DMS79 treated with DMSO at 0.1 percent for 48 hours (cell line): ENCODE measurements at regions not wholly inside any gene's neighbourhood (a gene's known extent, or its start where the extent isn't known, plus 50 kb on each side); places are given as distances from the start of the nearest gene placed in this dataset.
"Not testable (repeated sequence)": the region's sequence is repeated elsewhere in the genome, so short reads cannot be mapped to it uniquely, and the experiment has no call there.

Experiments used
- DNase-seq: peaks from one replicate; lab custom pipeline; 2025; lab: John Stamatoyannopoulos, UW

DNA sequence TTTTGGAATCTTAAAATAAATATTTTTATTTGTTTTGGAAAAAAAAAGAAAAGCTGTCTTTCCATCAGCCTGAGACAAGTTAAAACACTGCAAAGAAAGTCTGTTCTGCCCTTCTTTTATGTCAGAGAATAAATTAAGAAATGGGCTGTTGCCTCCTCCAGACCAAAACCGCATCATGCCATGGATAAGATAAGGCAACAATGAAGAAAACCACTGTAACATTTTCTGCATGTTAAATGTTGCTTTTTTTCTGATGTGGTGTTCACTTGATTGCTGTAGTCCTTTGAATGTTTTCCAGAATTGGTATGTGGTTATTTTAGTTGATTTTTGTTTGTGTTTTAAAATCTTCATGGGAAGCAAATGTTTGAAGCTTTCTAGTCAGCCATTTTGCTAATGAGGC, 319.2 kb upstream of the CNTN5 start:
- no peak for DNase-seq

DNA sequence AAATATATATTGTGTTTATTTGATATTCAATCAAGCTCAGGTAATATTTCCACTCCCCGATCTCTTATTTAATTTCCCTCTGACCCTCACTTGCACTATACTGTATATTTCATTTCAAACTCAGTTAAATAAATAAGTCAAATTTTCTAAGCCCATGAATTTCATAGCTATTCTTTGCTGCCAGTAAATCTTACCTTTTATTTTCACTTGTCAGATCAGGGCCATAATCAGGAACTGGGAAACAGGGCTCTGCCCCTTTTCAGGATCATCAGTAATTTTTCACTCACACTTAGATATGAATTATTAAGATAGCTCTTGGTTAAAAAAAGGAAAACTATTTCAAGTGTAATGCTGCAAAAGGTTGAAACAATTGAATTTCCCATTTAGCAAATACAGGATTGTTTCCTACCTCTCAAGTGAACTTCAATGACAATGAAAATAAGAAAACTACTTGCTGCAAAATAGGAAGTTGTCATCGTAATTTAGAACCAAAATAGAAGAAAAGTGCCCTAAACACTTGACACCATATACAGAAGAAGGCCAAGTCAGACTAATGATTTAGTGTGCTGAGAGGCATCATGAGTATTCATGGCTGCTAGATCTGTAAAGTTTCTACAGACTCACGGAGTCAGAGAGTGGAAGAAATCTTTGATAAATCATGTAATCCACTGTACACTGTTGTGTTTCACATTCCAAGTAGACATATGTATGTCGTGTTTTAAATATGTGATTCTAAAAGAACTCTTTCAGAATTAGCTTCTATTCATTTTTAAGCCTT, 316.8 kb upstream of the CNTN5 start:
- no peak for DNase-seq

DNA sequence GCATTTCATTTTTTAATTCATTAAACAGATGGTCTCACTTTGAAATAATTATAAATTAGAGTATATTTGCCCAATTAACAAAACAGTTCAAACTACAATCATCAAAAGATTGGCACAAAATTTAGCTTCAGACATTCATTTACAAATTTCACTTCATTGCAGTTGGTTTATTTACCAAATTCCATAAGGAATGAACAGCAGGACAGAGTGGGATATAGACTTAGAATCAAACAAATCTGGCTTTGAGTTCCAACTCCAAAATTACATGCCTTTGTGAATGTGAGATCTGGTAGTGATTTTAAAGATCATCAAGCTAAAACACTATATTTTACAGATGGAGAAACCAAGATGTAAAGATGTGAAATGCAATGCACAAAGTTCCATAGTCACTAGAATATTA, 310.7 kb upstream of the CNTN5 start:
- DNase-seq, result no peak

DNA sequence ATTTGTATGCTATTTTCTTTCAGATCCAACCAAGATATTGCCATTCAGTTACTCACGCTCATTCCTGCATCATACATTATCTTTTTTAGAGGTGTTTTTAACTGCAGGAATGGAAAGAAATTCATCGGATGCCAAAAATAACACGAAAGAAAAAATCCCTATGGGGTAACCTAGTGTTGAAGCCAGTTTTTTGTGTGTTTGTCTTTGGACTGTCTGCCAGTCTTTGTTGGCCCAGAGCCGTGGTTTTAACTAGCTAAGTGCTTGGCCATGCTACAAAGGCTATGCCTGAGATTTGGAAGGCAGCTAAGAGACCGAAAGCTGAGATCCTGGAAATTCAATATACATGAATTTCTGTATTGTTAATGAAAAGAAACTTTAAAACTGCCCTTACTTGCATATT, 309.8 kb upstream of the CNTN5 start:
- no peak for DNase-seq

DNA sequence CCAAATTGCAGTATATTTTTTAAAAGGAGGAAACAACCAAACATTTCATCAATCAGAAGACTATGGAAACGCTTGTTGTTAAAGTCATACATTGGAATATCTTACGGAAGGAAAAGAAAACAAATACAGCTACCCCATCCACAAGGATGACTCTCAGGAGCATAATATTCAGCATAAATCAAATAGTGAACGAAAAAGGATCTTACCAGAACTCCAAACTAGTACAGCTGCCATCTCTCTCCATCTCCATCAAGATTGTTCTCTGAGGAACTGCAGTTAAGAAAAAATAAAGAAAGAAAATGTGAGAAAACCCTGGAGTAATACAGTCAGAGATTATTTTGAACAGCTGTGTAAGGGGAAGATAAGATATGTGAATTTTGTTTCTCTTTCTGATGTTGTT, 299.8 kb upstream of the CNTN5 start:
- no peak for DNase-seq

DNA sequence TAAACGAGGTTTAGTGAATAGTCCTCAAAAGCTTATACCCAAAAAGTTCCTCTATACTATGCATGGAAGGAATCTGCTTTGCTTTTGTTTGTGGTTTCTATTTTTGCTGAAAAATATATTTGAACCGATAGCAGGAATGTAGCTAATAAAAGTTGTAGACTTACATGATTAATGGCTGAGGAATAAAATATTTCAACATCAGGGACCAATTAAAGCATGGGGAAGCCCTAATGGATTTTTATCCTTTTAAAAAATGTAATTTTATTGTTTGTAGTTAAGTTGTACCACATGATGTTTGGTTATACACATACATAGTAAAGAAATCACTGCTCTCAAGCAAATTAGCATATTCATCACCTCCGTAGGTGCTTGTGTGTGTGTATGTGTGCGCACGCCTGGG, 295.3 kb upstream of the CNTN5 start:
- no peak for DNase-seq

DNA sequence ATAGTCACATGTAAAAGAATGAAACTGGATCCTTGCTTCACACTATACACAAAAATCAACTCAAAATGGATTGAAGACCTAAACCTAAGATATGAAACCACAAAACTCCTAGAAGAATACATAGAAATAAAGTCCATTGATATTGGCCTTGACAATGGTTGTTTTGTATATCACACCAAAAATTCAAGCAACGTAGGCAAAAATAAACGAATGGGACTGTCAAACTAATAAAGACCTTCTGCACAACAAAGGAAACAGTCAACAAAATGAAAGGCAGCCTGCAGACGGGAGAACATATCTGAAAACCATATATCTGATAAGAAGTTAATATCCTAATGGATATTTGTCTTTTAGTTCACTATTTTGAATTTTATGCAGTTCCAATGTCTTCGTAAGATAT, 292.3 kb upstream of the CNTN5 start:
- DNase-seq, result no peak

DNA sequence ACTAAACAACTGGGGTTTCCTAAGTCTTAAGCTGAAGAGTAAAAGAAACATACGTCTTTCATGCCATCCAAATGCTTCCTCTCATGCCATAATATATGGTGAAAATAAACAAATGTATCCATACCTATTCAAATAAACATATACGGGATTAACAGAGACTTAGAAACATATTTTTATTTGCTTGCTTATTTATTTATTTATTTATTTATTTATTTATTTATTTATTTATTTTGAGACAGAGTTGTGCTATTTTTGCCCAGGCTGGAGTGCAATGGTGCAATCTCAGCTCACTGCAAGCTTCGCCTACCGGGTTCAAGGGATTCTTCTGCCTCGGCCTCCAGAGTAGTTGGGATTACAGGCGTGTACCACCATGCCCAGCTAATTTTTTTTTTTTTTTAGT, 291.6 kb upstream of the CNTN5 start:
- DNase-seq, result no peak

DNA sequence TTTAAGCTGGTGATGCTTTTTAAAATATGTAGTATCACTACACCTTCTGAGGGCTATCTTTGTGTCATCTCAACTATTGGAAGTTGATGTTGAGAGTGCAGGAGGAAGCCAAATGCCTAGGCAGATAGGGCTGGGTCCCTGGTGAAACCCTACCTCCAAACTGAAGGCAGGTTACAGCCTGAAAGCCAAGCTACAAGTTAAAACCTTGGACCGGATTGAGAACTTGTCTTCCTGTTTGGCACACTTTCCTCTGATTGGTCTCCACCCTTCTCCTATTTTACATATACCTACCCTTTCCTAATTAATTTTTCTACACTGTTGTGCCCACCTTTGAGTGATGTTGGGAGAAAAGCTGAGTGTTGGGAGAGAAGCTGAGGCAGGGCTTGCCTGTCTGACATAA, 287.8 kb upstream of the CNTN5 start:
- DNase-seq, result no peak

DNA sequence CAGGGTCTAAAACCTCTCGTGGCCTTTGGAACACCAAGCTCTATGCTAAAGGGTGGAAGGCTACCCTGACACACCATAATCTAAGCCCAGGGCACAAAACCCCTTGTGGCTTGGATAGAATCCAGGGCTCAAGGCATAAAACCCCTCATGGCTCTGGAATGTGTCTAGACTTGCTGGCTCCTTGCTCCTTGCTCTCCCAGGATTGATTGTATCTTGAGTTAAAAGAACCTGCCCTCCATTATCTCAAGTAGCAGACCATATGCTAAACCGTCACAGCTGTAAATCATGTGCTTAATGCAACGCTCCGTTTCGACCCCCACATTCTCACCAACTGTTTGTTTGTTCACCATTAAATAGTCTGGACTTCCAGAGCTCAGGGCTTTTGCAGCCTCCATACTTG, 287.4 kb upstream of the CNTN5 start:
- DNase-seq, result not testable (repeated sequence)

DNA sequence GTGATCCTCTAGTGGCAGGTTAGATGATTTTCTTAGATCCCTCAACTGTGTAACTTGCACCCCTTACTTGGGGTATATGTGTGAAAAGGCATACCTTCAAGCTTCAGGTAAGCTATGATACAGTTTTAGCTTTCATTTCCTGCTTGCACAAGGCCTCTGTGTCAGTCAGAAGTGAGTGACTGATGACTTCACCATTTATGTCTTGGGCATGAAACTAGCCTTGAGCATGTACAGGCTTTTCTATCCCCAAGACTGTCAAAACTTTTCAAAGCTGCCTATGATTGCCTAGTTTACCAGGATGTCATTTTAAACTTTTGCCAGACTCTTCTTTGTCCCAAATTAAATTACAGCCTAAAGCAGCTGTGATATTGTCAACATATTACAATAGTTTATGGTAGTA, 286.1 kb upstream of the CNTN5 start:
- DNase-seq, result no peak

DNA sequence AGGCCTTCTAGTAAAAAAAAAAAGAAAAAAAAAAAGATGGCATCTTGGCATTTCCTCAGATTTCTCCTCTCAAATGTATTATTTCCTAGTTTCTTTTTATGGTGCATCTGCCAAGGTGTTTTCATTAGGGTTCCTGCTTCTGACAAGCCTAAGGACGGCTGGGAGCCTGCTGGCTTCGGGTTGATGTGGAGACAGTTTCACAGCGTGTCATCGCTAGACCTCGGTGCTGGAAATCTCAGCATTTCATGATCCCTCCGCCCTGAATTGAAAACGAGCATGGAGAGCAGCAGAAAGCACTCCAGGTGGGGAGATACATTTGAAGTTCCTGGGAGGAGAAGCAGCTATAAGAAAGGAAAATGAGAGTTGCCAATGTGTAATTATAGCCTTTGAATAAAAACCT, 283.9 kb upstream of the CNTN5 start:
- DNase-seq, result no peak

DNA sequence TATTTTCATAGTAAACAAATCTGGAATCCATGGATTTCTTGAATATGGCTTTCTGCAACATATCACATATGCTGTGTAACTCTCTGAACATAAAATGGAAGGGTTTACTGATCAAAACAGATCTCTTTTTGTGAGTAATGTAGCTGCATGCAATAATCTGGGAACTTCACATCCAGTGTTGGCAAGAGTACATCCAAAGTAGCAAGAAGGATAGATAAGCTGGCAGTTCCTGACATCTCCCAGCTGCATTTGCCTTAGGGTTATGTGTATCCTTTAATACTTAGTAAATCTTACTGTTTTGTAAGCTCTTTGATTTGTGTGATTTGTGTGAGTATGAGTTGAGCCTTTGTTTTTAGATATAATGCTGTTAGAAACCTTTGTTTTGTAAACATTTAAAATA, 280.4 kb upstream of the CNTN5 start:
- no peak for DNase-seq

DNA sequence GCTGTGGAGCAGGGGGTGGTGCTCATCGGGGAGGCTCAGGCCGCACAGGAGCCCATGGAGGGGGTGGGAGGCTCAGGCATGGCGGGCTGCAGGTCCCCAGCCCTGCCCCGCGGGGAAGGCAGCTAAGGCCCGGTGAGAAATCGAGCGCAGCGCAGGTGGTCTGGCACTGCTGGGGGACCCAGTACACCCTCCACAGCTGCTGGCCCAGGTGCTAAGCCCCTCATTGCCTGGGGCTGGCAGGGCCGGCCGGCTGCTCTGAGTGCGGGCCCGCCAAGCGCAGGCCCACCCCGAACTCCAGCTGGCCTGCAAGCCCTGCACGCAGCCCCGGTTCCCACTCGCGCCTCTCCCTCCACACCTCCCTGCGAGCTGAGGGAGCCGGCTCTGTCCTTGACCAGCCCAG, 257.3 kb upstream of the CNTN5 start:
- DNase-seq, result not testable (repeated sequence)

DNA sequence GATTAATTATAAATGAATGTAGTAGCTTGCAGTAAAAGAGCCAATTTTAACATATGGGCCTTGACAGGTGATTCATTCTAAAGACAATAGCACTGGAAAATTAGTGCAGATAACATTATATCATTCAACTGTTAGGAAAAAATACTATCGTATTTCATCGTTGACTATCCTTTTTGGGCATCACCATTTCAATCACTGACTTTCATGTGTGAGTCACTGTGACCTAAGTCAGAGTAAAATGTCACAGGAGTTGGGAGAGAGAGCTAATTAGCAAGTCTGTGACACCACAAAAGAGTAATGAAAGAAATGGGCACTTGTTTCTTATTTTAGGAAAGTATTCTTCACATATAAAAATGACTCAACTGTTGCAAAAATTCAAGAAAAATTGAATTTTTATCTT, 253.8 kb upstream of the CNTN5 start:
- DNase-seq, result no peak

DNA sequence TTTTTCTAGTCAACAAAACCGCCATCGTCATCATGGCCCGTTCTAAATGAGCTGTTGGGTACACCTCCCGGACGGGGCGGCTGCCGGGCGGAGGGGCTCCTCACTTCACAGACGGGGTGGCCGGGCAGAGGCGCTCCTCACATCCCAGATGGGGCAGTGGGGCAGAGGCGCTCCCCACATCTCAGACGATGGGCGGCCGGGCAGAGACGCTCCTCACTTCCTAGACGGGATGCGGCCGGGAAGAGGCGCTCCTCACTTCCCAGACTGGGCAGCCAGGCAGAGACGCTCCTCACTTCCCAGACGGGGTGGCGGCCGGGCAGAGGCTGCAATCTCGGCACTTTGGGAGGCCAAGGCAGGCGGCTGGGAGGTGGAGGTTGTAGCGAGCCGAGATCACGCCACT, 250.7 kb upstream of the CNTN5 start:
- not testable (repeated sequence) for DNase-seq

DNA sequence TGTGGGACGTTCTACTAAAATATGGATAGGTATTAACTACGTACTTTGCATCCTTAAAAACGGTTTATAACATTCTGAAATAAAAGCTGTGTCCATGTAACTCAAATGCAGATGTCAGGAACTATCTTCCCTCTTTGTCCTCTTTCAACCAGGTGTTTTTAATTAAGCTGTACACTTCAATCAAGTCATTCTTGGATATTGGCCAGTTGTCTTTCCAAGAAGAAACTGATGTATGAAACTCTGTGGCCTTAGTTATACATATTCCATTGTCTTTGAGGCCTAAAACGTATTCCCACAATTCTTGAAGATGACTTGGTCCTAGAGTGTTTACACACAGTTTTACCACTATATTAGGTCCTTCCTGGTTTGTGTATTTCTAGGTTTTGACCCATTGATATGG, 249.0 kb upstream of the CNTN5 start:
- DNase-seq, result no peak

DNA sequence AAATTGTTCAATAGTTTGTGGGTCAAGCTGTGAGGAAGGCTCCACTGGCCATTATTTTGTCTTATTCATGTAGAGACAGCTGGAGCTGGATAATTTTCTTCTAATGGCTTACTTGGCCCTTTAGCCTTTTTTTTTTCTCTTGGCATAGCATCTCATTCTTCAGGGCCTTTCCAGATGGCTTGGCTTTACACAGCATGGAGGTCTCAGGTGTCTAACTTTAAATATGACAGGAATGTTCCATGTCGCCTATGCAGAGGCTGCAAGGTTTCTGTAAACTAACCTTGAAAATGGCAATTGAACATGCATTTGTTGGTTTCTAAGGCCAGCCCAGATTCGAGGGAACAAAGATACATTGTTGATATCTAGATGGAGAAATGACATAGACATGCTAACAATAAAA, 247.9 kb upstream of the CNTN5 start:
- no peak for DNase-seq

DNA sequence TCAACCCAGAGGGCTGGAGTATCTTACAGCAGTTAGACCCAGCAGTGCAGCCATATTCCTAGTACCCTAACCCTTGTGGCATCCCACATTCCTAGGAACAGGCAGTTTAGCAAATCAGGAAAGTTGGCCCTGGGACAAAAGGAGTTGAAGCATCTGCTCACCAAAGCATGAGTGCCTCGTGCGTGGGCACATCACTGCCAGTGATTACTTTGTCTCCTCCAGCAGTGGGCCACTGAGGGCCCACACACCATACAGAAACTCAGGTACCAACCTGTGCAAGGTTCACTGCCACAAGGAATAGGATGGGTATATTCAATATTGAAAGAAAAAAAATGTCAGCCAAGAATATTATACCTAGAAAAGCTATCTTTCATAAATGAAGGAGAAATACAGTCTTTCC, 227.5 kb upstream of the CNTN5 start:
- DNase-seq, result no peak

DNA sequence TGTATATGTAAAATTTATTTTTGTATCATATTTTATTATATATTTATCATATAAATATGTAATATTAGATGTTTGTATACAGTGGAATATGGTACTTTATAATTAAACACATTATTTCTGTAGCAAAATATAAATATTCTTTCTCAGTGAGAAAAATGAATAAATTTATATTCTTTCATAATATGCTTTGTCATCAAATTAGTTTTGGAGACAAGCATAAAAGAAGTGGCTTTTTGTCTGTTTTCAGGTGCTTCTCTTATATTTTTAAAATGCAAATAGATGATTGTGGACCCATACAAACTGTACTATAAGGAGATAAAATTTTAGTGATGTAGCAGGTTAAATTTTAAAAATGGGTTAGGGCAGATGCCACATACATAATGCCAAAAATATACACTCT, 222.4 kb upstream of the CNTN5 start:
- DNase-seq, result no peak

DNA sequence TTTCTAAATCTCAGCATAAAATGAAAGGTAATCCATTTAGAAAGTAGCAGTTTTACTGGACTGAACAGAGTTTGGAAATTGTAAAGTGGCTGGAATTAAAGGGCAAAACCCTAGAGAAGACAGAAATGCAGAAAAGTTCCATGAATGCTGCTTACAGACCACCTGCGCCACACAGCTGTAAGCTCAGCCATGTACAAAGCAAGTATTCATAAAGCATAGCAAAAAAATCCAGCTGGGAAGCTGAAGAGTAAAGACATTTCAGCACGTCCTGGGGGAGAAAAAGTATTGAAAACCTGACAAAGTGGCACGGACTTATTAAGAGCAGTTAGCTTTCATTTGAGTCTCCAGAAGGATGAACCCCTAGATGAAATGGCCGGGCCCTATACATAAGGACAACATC, 220.1 kb upstream of the CNTN5 start:
- no peak for DNase-seq

DNA sequence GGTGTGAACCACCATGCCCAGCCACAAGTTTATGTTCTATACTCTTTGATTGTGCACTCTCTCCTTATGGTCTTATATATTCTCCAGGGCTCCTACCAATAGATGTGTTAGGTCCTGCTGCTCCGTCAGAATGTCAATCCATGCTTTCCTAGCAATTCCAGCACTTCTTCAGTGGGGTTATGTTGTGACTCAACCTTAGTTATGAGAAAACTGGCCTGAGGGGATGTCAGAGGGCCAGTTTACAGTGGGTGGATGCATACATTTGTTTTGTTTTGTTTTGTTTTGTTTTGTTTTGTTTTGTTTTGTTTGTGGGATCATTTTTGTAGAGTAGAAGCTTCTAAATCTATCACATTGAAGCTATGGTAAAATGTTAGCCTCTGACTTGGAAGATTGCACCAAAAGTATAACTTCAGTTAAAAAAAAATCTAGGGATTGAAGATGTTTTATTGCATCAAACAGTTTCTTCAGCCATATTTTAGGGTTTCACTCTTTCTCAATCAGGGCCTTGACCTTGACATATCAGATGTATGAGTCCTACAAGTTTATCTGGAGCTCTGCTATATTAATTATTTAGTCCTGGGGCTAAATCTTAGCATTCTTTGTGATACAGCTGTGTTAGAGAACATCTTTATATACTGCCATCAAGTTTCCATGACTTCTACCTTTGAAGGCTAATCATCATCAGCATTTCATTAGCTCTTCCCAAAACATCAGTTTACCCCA, 191.6 kb upstream of the CNTN5 start:
- DNase-seq, result no peak

DNA sequence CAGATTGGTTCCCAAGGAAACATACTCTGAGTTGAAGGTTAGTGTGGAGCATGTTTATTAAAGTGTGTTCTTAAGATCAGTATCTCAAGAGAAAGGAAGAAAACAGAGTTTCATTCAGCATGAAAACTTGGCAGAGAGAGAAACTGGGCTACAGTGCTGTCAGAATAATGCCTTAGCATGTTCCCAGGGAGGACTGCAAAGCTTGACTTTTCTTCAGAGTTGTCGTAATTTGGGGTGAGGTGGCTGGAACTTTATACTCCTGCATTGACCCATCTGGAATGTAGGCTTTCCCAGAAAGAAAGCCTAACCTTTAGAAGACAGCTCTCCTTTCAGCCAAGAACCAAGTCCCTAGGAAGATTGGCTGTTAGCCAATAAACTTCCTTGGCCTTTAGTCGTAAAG, 190.8 kb upstream of the CNTN5 start:
- no peak for DNase-seq

DNA sequence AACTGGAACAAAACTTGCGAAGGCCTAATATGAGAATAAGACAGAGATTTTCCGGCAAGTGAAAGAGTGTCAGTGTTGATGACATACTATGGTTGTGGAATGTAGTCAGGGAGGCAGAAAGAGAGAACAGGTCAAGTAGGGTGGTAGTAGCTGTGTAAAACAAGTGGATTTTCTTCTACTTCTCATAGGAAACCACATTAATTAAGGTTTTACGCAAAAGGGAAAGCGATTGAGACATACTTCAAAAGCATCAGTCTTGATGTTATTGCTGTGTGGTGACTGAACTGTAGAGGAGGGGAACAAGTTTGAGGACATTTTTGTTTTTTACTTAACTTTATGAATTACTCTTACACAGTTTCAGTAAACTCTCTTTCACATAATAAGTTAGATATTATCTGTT, 186.0 kb upstream of the CNTN5 start:
- no peak for DNase-seq
